H1 (cell line): ENCODE measurements at regions not wholly inside any gene's neighbourhood (a gene's known extent, or its start where the extent isn't known, plus 50 kb on each side); places are given as distances from the start of the nearest gene placed in this dataset.

Source experiments
- EP300 ChIP-seq, 2 experiments: IDR thresholded peaks; 1 replicate in 1 of 2; 2 replicates in 1 of 2; pipeline ENCODE4 v1.6.1; 2011 to 2012; ENCODE audit warnings: low read depth in 2 of 2, low read length in 2 of 2, mild to moderate bottlenecking in 2 of 2, borderline replicate concordance in 1 of 2, inconsistent platforms in 1 of 2, moderate library complexity in 1 of 2
- HDAC2 ChIP-seq, 2 experiments: fragments of 300-600 bp in 1 of 2; sonication (generic) in 1 of 2; IDR thresholded peaks; 2 replicates each; pipeline ENCODE4 v1.6.1; 2011 to 2012; ENCODE audit warnings: low read depth in 2 of 2, low read length in 2 of 2, mild to moderate bottlenecking in 2 of 2, moderate library complexity in 2 of 2, borderline replicate concordance in 1 of 2, inconsistent platforms in 1 of 2
- SIN3A ChIP-seq, 2 experiments: IDR thresholded peaks in 1 of 2; conservative IDR thresholded peaks in 1 of 2; 2 replicates each; pipeline ENCODE4 v1.6.1; 2011 to 2012; ENCODE audit warnings: low read length in 2 of 2, improper control_type of control experiment in 1 of 2, low read depth in 1 of 2, mild to moderate bottlenecking in 1 of 2
- SRF ChIP-seq: IDR thresholded peaks from 2 replicates; pipeline ENCODE4 v1.6.1; 2011; ENCODE audit warnings: mild to moderate bottlenecking, low read depth, low read length, moderate library complexity
- TF ChIP-seq, protein P1 (sequence below): IDR thresholded peaks from 2 replicates; pipeline ENCODE4 v1.6.1; 2011; ENCODE audit warnings: low read depth, mild to moderate bottlenecking, low read length; ENCODE audit not compliant: insufficient read depth
- TF ChIP-seq, protein P2 (sequence below): IDR thresholded peaks from 2 replicates; pipeline ENCODE4 v1.6.1; 2011; ENCODE audit warnings: low read length, improper control_type of control experiment

DNA sequence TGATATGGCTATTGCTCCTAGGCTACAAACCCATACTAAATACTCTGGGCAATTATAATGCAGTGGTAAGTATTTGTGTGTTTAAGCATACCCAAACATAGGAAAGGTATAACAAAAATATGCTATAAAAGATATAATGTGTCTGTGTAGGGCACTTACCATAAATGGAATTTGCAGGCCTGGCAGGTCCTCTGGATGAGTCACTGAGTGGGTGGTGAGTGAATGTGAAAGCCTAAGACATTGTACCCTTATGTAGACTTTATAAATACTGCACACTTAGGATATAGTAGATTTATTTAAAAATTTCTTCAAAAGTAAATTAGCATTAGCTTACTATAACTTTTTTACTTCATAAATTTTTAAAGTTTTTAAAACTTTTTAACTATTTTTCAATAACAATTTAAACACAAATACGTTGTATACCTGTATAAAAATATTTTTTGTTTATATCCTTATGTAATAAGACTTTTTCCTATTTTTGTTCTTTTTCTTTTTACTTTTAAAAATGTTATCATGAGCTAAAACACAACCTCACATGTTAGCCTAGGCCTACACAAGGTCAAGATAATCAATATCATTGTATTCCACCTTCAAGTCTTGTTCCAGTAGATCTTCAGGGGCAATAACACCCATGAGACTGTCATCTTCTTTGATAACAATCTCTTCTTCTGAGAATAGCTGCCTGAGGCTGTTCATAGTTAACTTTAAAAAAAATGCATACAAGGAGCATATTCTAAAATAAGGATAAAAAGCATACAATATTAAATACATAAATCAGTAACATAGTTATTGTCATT, 306.3 kb upstream of the RGS18 start (continued):
- TF ChIP-seq, protein P1, sequence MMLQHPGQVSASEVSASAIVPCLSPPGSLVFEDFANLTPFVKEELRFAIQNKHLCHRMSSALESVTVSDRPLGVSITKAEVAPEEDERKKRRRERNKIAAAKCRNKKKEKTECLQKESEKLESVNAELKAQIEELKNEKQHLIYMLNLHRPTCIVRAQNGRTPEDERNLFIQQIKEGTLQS, result no peak
- TF ChIP-seq HDAC2 (IDR thresholded peaks at IDR 0.05; ENCODE audit: borderline replicate concordance in 1 of 2, low read depth in 2 of 2, low read length in 2 of 2) (no peak), SIN3A (conservative IDR thresholded peaks at IDR 0.05 in 1 of 2, IDR thresholded peaks at IDR 0.05 in 1 of 2; ENCODE audit: low read depth in 1 of 2, low read length in 2 of 2) (no peak), SRF (no peak), EP300 (IDR thresholded peaks at IDR 0.05; ENCODE audit: borderline replicate concordance in 1 of 2, low read depth in 2 of 2, low read length in 2 of 2) (no peak)
- TF ChIP-seq, protein P2, sequence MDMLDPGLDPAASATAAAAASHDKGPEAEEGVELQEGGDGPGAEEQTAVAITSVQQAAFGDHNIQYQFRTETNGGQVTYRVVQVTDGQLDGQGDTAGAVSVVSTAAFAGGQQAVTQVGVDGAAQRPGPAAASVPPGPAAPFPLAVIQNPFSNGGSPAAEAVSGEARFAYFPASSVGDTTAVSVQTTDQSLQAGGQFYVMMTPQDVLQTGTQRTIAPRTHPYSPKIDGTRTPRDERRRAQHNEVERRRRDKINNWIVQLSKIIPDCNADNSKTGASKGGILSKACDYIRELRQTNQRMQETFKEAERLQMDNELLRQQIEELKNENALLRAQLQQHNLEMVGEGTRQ, result no peak
